ENCODE measurements at regions not wholly inside any gene's neighbourhood (a gene's known extent, or its start where the extent isn't known, plus 50 kb on each side); places are given as distances from the start of the nearest gene placed in this dataset.

GRCh38 chr1:105652109-105652508 is 1404.4 kb upstream of the PRMT6 start:
- no peak for TF ChIP-seq POLR2AphosphoS5 (IDR thresholded peaks at IDR 0.05; ENCODE audit: low read depth)
- no peak for TF ChIP-seq CTCF (IDR thresholded peaks at IDR 0.05; ENCODE audit: insufficient read depth, low read length)
- no peak for TF ChIP-seq REST (IDR thresholded peaks at IDR 0.05; ENCODE audit: insufficient replicate concordance, low read depth)
